ENCODE measurements at regions not wholly inside any gene's neighbourhood (a gene's known extent, or its start where the extent isn't known, plus 50 kb on each side); places are given as distances from the start of the nearest gene placed in this dataset.
"Not testable (repeated sequence)": the region's sequence is repeated elsewhere in the genome, so short reads cannot be mapped to it uniquely, and the experiment has no call there.

DNA sequence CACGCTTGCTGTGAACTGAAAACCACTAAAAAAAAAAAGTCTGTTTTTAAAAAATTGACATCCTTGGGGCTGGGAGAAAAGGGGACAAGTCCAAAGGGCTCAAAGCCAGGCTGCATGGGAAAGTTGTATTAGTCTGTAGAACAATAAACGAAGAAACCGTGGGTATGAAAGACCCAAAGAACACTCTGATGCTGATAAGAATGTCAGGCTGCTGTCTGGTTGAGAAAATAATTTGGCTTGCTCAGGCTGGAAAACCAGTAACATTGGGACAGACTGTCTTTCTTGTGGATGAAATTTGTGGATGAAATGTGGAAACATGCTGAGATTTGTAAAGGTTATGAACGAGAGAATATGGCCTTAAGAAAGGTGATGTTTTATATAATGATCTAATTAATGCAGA, 68.5 kb upstream of the HSPB3 start:
- no peak for DNase-seq (ENCODE audit: extremely low spot score, unreplicated experiment)
- H3K4me1 Mint-ChIP-seq (ENCODE audit: unreplicated experiment) = peaks cover 19% of the 10 kb centered on the region
- H3K36me3 Mint-ChIP-seq = no peaks in the 10 kb centered on the region
- no peak overlapping the region for H3K4me3 Mint-ChIP-seq
- H3K27ac Mint-ChIP-seq = no peak overlapping the region
- H3K9me3 Mint-ChIP-seq = peaks cover 4% of the 10 kb centered on the region
- H3K27me3 Mint-ChIP-seq = no peaks in the 10 kb centered on the region
- TF ChIP-seq, protein P1, sequence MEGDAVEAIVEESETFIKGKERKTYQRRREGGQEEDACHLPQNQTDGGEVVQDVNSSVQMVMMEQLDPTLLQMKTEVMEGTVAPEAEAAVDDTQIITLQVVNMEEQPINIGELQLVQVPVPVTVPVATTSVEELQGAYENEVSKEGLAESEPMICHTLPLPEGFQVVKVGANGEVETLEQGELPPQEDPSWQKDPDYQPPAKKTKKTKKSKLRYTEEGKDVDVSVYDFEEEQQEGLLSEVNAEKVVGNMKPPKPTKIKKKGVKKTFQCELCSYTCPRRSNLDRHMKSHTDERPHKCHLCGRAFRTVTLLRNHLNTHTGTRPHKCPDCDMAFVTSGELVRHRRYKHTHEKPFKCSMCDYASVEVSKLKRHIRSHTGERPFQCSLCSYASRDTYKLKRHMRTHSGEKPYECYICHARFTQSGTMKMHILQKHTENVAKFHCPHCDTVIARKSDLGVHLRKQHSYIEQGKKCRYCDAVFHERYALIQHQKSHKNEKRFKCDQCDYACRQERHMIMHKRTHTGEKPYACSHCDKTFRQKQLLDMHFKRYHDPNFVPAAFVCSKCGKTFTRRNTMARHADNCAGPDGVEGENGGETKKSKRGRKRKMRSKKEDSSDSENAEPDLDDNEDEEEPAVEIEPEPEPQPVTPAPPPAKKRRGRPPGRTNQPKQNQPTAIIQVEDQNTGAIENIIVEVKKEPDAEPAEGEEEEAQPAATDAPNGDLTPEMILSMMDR (conservative IDR thresholded peaks at IDR 0.05) = no peak

DNA sequence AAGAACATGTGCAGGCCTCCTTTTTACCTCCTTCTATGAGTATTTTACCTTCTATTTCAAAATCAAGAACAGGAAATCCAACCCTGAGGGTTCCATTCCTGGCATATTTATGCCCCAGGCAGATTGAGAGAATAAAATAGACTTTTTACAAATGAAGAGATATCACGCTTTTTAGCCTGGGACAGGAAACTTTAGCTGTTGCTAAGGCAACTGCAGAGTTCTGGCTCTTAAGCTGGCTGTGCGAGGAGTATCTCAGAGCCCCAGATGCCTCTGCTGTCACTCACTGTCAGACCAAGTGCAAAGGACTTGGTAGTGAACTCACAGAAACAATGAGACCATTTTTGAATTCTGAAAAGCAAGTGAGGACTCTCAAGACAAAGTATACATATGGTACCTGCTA, 69.5 kb upstream of the HSPB3 start:
- H3K27me3 Mint-ChIP-seq = no peaks in the 10 kb centered on the region
- H3K4me1 Mint-ChIP-seq (ENCODE audit: unreplicated experiment) = peaks cover 19% of the 10 kb centered on the region
- TF ChIP-seq, protein P1 (conservative IDR thresholded peaks at IDR 0.05) = no peak
- no peak overlapping the region for H3K27ac Mint-ChIP-seq
- no peak overlapping the region for H3K4me3 Mint-ChIP-seq
- peaks cover 4% of the 10 kb centered on the region for H3K9me3 Mint-ChIP-seq
- no peaks in the 10 kb centered on the region for H3K36me3 Mint-ChIP-seq
- no peak for DNase-seq (ENCODE audit: extremely low spot score, unreplicated experiment)

DNA sequence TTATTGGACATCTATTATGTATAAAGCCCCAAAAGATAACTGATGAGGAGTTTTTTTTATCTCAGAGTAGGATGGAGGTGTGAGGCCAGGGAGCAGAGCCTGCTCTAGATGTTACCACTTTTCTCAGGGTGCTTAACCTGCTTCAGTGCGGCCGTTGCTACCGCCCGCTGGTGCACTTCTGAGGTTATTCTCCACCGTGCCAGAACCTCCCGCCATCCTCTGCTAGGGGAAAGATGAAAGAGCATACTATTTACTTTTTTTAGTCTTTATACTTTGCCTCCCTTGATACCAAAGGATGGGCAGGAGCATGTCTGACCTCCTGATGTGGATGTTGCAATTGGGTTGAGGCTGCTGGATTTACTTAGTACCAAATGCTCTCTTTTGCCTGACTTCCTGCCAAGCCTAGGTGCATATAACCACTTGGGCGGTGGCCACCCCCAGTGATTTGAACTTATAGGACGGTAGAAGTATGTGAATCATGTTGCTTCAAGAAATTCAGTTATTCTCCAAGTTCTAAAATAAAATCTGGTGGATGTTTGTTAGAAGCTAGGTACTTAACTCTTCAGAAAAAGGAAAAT, 71.1 kb upstream of the HSPB3 start:
- TF ChIP-seq, protein P1 (conservative IDR thresholded peaks at IDR 0.05) = no peak
- no peak for DNase-seq (ENCODE audit: extremely low spot score, unreplicated experiment)
- Mint-ChIP-seq H3K4me3 (no peak overlapping the region), H3K27me3 (no peaks in the 10 kb centered on the region), H3K36me3 (no peaks in the 10 kb centered on the region), H3K9me3 (peaks cover 4% of the 10 kb centered on the region), H3K4me1 (ENCODE audit: unreplicated experiment) (peaks cover 15% of the 10 kb centered on the region), H3K27ac (no peak overlapping the region)

DNA sequence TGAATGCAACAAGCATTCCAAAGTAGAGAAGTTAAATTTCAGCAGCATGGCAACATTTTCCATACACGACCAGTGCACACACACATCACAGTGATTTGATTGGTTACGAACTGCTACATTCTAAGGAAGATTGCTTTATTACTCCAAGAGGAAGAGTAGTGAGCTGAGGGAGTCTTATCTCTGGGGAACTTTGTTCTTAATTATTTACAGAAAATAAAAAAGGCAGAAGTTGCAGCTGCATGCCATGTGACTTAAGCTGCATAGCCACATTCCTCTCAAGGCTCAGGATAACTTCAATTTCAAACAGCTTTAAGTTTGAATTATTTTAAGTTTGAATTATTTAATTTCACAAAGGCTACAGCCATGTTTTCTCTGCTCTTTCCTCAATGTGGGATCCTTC, 71.6 kb upstream of the HSPB3 start:
- Mint-ChIP-seq H3K4me3 (no peak overlapping the region), H3K4me1 (ENCODE audit: unreplicated experiment) (peaks cover 11% of the 10 kb centered on the region), H3K27ac (no peak overlapping the region), H3K27me3 (no peaks in the 10 kb centered on the region), H3K36me3 (no peaks in the 10 kb centered on the region), H3K9me3 (peaks cover 4% of the 10 kb centered on the region)
- TF ChIP-seq, protein P1 (conservative IDR thresholded peaks at IDR 0.05) = no peak
- no peak for DNase-seq (ENCODE audit: extremely low spot score, unreplicated experiment)

DNA sequence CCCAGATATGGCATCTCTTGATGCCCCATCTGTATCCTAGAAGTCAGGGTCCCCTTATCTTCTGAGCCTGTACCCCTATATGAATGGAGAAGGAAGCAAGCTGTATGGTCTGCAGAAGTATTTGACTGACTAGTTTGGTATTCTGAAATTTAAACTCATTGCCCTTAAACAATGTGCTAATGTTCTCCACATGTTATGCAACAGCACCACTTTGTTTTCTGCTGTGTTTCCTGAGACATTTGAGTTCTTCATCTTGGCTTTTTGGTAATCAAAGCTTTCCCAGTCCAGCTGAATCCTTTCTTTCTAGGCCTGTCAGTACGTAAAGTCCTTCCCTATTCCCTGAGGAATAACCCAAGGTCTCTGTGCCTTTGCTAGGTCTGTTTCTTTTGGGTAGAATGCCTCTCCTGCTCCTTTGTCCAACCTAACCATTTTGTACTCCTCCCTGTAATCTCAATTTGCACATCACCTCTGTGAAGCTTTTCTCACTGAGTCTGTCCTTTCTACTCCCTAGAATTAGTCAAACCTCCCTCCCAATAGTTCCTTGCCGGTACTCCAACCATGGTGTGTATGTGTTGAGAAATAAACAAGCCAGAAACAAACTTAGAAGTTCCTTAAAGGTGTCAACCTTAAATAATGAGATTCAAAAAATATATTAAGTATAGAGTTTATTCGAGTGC, 72.1 kb upstream of the HSPB3 start:
- no peak overlapping the region for H3K27ac Mint-ChIP-seq
- TF ChIP-seq, protein P1 (conservative IDR thresholded peaks at IDR 0.05) = no peak
- H3K4me3 Mint-ChIP-seq = no peak overlapping the region
- no peaks in the 10 kb centered on the region for H3K36me3 Mint-ChIP-seq
- peaks cover 11% of the 10 kb centered on the region for H3K4me1 Mint-ChIP-seq (ENCODE audit: unreplicated experiment)
- DNase-seq (ENCODE audit: extremely low spot score, unreplicated experiment) = no peak
- H3K27me3 Mint-ChIP-seq = no peaks in the 10 kb centered on the region
- peaks cover 4% of the 10 kb centered on the region for H3K9me3 Mint-ChIP-seq

DNA sequence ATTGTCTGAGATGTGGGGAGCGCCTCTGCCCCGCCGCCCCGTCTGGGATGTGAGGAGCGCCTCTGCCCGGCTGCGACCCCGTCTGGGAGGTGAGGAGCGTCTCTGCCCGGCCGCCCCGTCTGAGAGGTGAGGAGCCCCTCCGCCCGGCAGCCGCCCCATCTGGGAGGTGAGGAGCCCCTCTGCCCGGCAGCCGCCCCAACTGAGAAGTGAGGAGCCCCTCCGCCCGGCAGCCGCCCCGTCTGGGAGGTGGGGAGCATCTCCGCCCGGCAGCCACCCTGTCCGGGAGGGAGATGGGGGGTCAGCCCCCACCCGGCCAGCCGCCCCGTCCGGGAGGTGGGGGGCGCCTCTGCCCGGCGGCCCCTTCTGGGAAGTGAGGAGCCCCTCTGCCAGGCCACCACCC, 70.9 kb upstream of the ARL15 start:
- not testable (repeated sequence) for DNase-seq (ENCODE audit: extremely low spot score, unreplicated experiment); H3K27me3 Mint-ChIP-seq; H3K36me3 Mint-ChIP-seq; H3K27ac Mint-ChIP-seq; H3K4me1 Mint-ChIP-seq (ENCODE audit: unreplicated experiment); H3K9me3 Mint-ChIP-seq; H3K4me3 Mint-ChIP-seq
